HG03066 (cell line): ENCODE measurements at regions not wholly inside any gene's neighbourhood (a gene's known extent, or its start where the extent isn't known, plus 50 kb on each side); places are given as distances from the start of the nearest gene placed in this dataset.

Source experiments
- ATAC-seq: cut with Tn5 transposase; IDR thresholded peaks from one replicate; pipeline ENCODE4 v1.9.1; 2021; ENCODE audit warnings: low read depth; ENCODE audit not compliant: unreplicated experiment

- ATAC-seq, result no peak
These were observed 301.6 kb downstream of the NR2F1-AS1 start for GRCh38 chr5:93279296-93279963.

GRCh38 chr5:93278896-93279295 is 302.1 kb downstream of the NR2F1-AS1 start:
- no peak for ATAC-seq

DNA sequence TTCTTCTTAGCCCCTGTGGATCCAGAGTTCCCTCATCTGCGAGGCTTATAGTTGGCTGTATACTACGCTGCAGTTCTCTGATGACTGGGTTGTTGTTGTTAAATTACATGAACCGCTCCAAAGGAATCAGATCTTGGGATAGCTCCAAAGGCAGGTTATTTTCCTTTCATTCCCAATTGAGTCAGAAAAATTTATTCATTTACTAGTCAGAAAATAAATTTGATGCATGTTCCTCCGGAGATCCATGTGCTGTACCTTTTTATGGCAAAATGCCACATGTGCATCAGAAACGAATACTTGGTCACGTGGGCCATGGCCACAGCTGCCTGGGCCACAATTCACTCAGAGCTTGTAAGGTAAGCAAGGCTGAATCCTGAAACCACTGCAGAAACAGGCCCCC is 304.0 kb downstream of the NR2F1-AS1 start:
- ATAC-seq, result no peak

DNA sequence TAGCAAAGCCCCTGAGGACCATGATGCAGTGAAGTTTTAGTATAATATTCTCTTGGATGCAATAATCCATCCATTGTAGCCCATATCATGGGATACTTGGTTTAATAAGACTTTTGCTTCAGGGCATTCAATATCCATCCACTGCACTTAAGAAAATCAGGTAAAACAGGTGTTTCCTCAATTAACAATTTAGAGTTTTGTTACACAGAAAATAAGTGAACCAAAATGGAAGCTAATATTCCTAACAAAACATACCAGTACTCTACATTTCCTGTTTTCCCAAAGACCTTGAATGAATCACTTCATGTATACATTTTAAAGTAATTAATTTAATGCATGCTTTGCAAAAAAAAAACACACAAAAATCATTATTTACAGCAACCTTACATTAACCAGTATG is 305.6 kb downstream of the NR2F1-AS1 start:
- ATAC-seq, result no peak

DNA sequence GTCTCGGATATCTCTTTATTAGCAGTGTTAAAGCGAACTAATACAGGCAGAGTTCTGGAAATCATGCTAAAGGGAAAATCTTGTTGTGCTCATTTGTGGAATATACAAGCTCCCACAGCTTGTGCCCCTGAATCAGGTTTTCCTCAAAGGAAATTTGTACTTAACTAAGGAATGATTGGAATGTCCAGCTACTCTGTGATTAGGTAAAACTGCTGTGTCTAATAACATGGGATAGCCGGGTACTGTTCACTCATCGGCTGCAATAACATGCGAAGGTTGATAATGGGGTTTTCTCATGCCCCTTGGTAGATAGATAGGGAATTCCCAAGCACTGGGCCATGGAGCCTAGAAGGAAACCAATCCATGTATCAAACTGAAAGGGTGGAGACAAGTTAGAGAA is 306.7 kb downstream of the NR2F1-AS1 start:
- ATAC-seq, result no peak

- ATAC-seq, result no peak
These were observed 307.8 kb downstream of the NR2F1-AS1 start for GRCh38 chr5:93273176-93273575.

GRCh38 chr5:93272108-93272507 is 308.9 kb downstream of the NR2F1-AS1 start:
- no peak for ATAC-seq

GRCh38 chr5:93267736-93268135 is 313.3 kb downstream of the NR2F1-AS1 start:
- no peak for ATAC-seq

- no peak for ATAC-seq
These were observed 313.7 kb downstream of the NR2F1-AS1 start for GRCh38 chr5:93267276-93267675.

DNA sequence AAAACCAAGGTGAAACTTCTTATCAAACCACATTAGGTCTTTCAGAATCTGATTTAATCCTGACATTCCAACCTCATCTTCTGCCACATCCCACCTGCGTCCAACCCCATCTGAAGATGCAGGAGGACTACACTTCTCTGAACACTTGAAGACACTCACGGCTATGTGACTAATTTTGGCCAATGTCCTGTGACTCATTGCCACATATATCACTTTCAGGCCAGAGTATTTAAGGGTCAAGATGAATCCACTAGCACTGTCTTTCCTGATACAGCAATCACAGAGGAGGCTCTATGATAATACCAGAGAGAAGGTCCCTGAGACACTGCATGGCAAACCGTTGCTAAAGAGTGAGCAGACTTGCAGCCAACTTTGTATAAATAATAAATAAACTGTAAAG is 323.4 kb downstream of the NR2F1-AS1 start:
- no peak for ATAC-seq

DNA sequence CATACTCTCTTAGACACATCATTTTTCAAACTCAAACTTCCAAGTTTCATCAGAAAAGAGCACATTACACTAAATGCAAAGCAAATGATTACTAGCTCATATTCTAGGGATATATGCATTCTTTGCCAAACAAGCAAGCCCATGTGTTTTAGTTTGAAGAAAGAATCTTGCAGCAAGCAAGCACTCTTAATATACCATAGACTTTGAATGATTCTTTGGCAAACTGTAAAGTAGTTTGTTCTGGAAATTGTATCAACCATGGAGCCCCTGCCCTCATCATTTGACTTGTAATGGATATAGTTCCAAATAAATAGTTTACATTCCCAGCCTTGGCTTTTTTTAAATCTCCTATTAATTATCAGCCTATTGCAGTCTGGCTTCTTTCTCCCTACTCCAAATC is 325.2 kb downstream of the NR2F1-AS1 start:
- no peak for ATAC-seq

GRCh38 chr5:93252165-93252564 is 328.9 kb downstream of the NR2F1-AS1 start:
- no peak for ATAC-seq

GRCh38 chr5:93251347-93251746 is 329.7 kb downstream of the NR2F1-AS1 start:
- ATAC-seq, result no peak

- ATAC-seq, result no peak
These were observed 330.6 kb downstream of the NR2F1-AS1 start for GRCh38 chr5:93250424-93250823.

DNA sequence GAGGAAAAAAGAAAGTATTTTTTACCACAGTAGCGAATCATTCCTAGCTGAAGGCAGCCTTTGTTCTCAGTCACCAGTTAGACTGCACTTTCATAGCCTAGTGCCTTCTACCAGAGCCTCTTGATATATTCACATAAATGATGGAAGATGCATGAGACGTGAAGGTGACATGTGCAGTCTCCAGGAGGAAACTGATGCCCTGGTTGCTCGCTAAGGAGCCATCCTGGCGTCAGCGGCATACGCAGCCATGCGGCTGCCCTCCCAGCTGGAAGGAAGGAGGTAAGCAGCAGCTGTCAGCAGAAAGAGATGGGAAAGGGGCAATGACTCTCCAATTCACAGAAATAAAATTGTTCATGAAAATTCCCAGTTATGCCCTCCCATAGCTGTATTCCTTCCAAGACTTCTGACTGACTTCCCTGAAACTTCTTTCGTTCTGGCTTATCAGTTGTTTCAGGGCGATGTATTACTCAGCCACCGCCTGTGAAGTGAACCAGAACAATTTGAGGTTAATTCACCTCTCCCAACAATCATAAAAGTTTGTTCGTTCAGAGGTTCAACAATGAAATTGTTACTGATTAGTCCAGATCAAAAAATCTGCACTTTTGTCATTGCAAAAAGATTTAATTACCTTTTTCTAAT is 331.2 kb downstream of the NR2F1-AS1 start:
- ATAC-seq, result no peak

DNA sequence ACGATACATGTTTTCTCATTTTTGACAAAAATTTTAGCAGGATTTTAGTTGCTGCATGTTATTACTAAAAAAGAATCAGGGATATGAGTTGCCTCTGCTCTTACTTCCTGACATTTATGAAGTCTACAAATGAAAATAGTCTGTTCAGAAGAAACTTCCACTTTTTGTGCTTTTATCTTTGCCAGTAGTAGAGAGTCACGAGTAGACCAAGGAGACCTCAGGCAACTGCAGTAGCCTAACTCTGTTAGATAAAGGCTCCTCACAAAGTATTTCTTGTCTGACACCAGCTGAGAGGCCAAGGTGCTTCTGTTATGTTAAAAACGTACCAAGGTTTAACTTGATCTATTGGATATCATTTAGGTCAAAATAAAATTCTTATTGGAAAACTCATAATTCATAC is 333.9 kb downstream of the NR2F1-AS1 start:
- no peak for ATAC-seq

DNA sequence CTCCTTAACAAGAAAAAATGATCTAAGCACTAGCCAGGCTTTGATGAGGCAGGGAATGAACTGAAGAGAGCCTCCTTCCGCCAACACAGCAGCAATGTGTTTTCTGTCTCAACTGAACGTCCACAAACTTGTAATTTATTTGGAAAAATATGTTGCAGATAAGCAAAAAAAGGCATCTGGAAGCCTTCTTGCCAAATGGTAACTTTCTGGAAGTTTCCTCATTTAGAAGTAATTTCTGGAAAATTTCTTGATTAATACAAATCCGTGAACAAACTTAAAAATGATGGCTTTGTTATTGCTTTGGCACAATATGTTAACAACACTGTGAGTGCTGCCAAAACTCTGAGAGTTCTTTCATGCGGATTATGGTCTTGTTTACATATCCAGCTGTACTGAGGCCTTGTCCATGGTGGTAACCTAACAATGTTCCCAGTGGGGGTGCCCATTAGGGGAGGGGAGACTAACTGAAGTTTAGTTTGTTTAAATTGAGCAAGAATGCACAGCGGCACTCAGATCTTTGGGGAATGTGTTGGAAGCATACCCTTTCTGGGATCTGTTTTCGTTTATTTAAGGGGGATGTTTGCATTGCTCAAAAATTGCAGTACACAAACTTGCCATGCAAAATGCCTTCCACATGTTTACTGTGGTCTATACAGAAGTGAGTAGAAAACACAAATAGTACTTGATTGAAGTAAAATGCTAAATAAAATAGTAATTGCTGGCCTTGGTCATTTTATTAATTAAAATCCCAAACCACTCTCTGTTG is 334.7 kb downstream of the NR2F1-AS1 start:
- no peak for ATAC-seq

DNA sequence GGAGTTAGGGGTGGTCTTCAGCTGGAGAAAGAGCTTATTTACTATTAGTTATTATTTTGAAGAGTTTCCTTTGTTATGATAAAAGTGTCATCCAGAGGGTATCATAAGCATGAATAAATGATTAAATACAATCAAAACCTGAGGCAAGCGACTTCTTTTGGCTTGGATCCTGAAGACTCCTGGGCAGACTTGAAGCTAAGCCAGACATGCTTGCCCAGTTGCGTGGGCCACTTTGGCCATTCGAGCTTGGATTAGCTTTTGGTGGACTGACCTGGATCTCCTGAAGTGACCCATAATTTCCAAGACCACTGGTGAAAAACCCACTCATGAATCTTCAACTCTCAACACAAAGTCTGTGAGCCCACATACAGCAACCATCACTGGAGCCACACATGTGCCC is 335.8 kb downstream of the NR2F1-AS1 start:
- ATAC-seq, result no peak

- no peak for ATAC-seq
These were observed 337.5 kb downstream of the NR2F1-AS1 start for GRCh38 chr5:93243481-93243880.

- no peak for ATAC-seq
These were observed 340.7 kb downstream of the NR2F1-AS1 start for GRCh38 chr5:93240228-93240834.

DNA sequence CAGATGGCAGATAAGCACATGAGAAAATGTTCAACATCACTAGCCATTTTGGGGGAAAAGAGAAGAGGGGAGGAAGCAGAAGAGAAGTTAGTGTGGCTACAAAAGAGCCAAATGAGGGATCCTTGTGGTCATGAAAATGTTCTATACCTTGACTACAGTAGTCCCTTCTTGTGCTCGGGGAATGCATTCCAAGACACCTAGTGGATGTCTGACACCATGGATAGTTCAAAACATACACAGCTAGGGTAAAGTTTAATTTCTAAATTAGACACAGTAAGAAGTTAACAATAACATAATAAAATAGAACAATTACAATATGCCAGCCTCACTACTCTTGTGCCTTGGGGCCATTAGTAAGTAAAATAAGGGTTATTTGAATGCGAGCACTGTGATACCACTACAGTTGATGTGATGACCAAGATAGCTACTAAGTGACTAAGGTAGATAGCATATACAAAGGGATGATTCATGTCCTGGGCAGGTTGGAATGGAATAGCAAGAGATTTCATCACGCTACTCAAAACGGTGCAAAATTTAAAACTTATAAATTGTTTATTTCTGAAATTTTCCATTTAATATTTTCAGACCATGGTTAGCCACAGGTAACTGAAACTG is 344.1 kb downstream of the NR2F1-AS1 start:
- no peak for ATAC-seq
